GM13977 (cell line): ENCODE measurements at regions not wholly inside any gene's neighbourhood (a gene's known extent, or its start where the extent isn't known, plus 50 kb on each side); places are given as distances from the start of the nearest gene placed in this dataset.

Experiments
- DNase-seq: peaks from one replicate; pipeline ENCODE4 v3.0.0; 2012; ENCODE audit warnings: low spot score
- CTCF ChIP-seq: IDR thresholded peaks from 2 replicates; pipeline ENCODE4 v1.5.1; 2012; ENCODE audit warnings: mild to moderate bottlenecking, control low read depth; ENCODE audit not compliant: insufficient read depth; ENCODE audit errors: extremely low read depth, missing control alignments
- in situ Hi-C: fragments of 300-500 bp; cut with MboI; formaldehyde crosslinking; loops from one replicate; pipeline ENCODE4 v1.12.0; 2022; ENCODE audit warnings: low sequenced_read_pairs, low pct_unique_long_range_greater_than_20kb, mixed read lengths, inconsistent platforms; ENCODE audit not compliant: unreplicated experiment

GRCh38 chr2:236735825-236736238 is 166.2 kb downstream of the ACKR3 start:
- DNase-seq: no peak
- TF ChIP-seq CTCF: no peak
- in situ Hi-C loops: no loop called here

GRCh38 chr2:236738030-236738429 is 168.4 kb downstream of the ACKR3 start:
- in situ Hi-C loops: no loop called here
- TF ChIP-seq CTCF: no peak
- no peak for DNase-seq

- no peak for DNase-seq
- in situ Hi-C loops: no loop called here
- no peak for TF ChIP-seq CTCF
These were observed 169.3 kb downstream of the ACKR3 start for GRCh38 chr2:236738896-236739295.

- no peak for TF ChIP-seq CTCF
- in situ Hi-C loops: no loop called here
- DNase-seq: no peak
These were observed 170.0 kb downstream of the ACKR3 start for GRCh38 chr2:236739663-236740062.

- in situ Hi-C loops: no loop called here
- no peak for DNase-seq
These were observed 170.9 kb downstream of the ACKR3 start for GRCh38 chr2:236740506-236740905.

GRCh38 chr2:236743039-236743920 is 173.7 kb downstream of the ACKR3 start:
- in situ Hi-C loops: no loop called here
- no peak for DNase-seq
- TF ChIP-seq CTCF: no peak

More at GRCh38 chr2:236740506-236740905, 170.9 kb downstream of the ACKR3 start:
- TF ChIP-seq CTCF: no peak
